Calu3 (cell line): ENCODE measurements at regions not wholly inside any gene's neighbourhood (a gene's known extent, or its start where the extent isn't known, plus 50 kb on each side); places are given as distances from the start of the nearest gene placed in this dataset.

Experiments
- BruUV-seq: library from RNA; stranded (reverse); fragments of 400-500 nt; replicated peaks from 2 replicates; lab custom pipeline; 2021; lab: Mats Ljungman, UMichigan
- CTCF ChIA-PET: fragments of 300-600 bp; sonication (Branson Sonifier 250); formaldehyde crosslinking; loops from one replicate; lab custom pipeline; 2022; ENCODE audit warnings: antibody characterized with exemption; lab: Charles Lee
- DNase-seq: peaks from one replicate; pipeline ENCODE4 v3.0.0; 2022
- H3K27ac Mint-ChIP-seq: one replicate; pipeline ENCODE4 v1.8.0; 2022; ENCODE audit warnings: mixed read lengths; ENCODE audit not compliant: unreplicated experiment
- H3K27me3 Mint-ChIP-seq: one replicate; pipeline ENCODE4 v1.8.0; 2022; ENCODE audit warnings: mixed read lengths; ENCODE audit not compliant: unreplicated experiment
- H3K36me3 Mint-ChIP-seq: one replicate; pipeline ENCODE4 v1.8.0; 2022; ENCODE audit warnings: mild to moderate bottlenecking, moderate library complexity, mixed read lengths; ENCODE audit not compliant: insufficient read depth, unreplicated experiment
- H3K4me1 Mint-ChIP-seq: one replicate; pipeline ENCODE4 v1.8.0; 2022; ENCODE audit warnings: mild to moderate bottlenecking, low read depth, mixed read lengths; ENCODE audit not compliant: unreplicated experiment
- H3K4me3 Mint-ChIP-seq: one replicate; pipeline ENCODE4 v1.8.0; 2022; ENCODE audit warnings: mild to moderate bottlenecking, low read depth, moderate library complexity, mixed read lengths; ENCODE audit not compliant: unreplicated experiment
- H3K9me3 Mint-ChIP-seq: one replicate; pipeline ENCODE4 v1.8.0; 2022; ENCODE audit warnings: low read depth, mixed read lengths; ENCODE audit not compliant: unreplicated experiment
- CTCF ChIP-seq: fragments of 200-600 bp; IDR thresholded peaks from one replicate; pipeline ENCODE4 v1.8.0; 2022; ENCODE audit warnings: antibody characterized with exemption; ENCODE audit not compliant: unreplicated experiment
- intact Hi-C: fragments of 100-400 bp; cut with micrococcal nuclease; formaldehyde crosslinking; loops from one replicate; pipeline ENCODE4 v1.10.0; 2022; ENCODE audit not compliant: unreplicated experiment

- DNase-seq, result no peak
- CTCF ChIA-PET, result no interaction called here
- Mint-ChIP-seq H3K36me3 (no peaks in the 10 kb centered on the region), H3K4me1 (no peaks in the 10 kb centered on the region), H3K27me3 (no peaks in the 10 kb centered on the region), H3K9me3 (peaks cover 20% of the 10 kb centered on the region), H3K4me3 (no peak overlapping the region), H3K27ac (no peak overlapping the region)
- intact Hi-C loops, result no loop called here
- BruUV-seq, result no TSS peak
- TF ChIP-seq CTCF, result no peak
These were observed 290.3 kb upstream of the SGCD start for GRCh38 chr5:156036640-156037039.

DNA sequence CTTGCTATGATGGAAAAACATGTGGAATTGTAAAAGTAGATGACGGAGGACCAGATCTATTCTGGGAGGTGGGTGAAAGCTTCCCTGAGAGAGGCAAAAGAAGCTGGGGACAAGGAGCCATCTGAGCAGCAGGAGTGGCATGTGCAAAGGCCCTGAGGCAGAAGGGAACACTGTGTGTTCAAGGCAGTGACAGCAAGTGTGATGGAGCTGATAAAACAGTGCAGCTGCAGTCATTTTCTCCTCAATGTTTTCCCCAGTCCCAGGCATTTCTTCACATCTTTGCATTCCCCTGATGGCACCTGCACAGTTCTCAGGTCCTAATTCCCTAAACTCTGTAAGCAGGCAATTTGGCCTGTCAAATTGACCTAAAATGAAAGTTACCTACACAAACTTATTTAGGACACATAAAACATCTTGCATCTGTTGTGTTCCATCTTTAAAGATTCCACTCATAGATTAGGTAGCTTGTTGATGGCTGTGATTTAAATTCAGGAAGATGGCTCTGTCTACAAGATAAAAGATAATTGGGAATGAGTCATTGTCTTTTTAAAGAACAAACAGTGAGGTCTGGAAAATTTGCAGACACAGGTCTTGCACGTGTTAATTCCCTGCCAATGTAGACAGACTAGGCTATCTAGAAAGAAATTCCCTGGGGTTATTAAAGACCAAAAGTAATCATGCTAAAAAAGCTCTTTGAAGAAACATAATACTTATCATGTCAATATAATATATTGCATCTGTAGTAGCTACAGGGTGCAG is 289.6 kb upstream of the SGCD start:
- Mint-ChIP-seq H3K9me3 (peaks cover 20% of the 10 kb centered on the region), H3K27me3 (no peaks in the 10 kb centered on the region), H3K4me3 (no peak overlapping the region), H3K36me3 (no peaks in the 10 kb centered on the region), H3K27ac (no peak overlapping the region), H3K4me1 (no peaks in the 10 kb centered on the region)
- no peak for TF ChIP-seq CTCF
- CTCF ChIA-PET, result no interaction called here
- DNase-seq, result no peak
- no TSS peak for BruUV-seq
- intact Hi-C loops, result no loop called here

- intact Hi-C loops, result no loop called here
- H3K36me3 Mint-ChIP-seq, result no peaks in the 10 kb centered on the region
- no TSS peak for BruUV-seq
- H3K27ac Mint-ChIP-seq, result no peak overlapping the region
- H3K9me3 Mint-ChIP-seq, result peaks cover 28% of the 10 kb centered on the region
- H3K27me3 Mint-ChIP-seq, result no peaks in the 10 kb centered on the region
- no peak for DNase-seq
- no peaks in the 10 kb centered on the region for H3K4me1 Mint-ChIP-seq
- H3K4me3 Mint-ChIP-seq, result no peak overlapping the region
- TF ChIP-seq CTCF, result no peak
- CTCF ChIA-PET, result no interaction called here
These were observed 284.2 kb upstream of the SGCD start for GRCh38 chr5:156042726-156043125.

GRCh38 chr5:156043351-156043750 is 283.6 kb upstream of the SGCD start:
- Mint-ChIP-seq H3K27ac (no peak overlapping the region), H3K4me1 (no peaks in the 10 kb centered on the region), H3K9me3 (peaks cover 24% of the 10 kb centered on the region), H3K27me3 (no peaks in the 10 kb centered on the region), H3K4me3 (no peak overlapping the region), H3K36me3 (no peaks in the 10 kb centered on the region)
- no TSS peak for BruUV-seq
- intact Hi-C loops, result no loop called here
- TF ChIP-seq CTCF, result no peak
- CTCF ChIA-PET, result no interaction called here
- DNase-seq, result no peak
